Naive thymus-derived CD4-positive, alpha-beta T cell (primary cell): ENCODE measurements at regions not wholly inside any gene's neighbourhood (a gene's known extent, or its start where the extent isn't known, plus 50 kb on each side); places are given as distances from the start of the nearest gene placed in this dataset.

Experiments used
- ATAC-seq: fragments of 150-1000 bp; cut with Tn5 transposase; 2 replicates; pipeline ENCODE4 v1.10.0; 2021; ENCODE audit warnings: mild to moderate bottlenecking, moderate library complexity
- CTCF ChIA-PET: fragments of 350-600 bp; sonication (Branson Sonifier 250); formaldehyde crosslinking; loops from one replicate; lab custom pipeline; 2021; ENCODE audit warnings: antibody characterized with exemption; lab: Charles Lee
- POLR2A ChIA-PET: fragments of 350-600 bp; sonication (Branson Sonifier 250); formaldehyde crosslinking; loops from one replicate; lab custom pipeline; 2021; ENCODE audit warnings: antibody characterized with exemption, inconsistent platforms; lab: Charles Lee
- DNase-seq, 9 donors: peaks; one replicate each; pipeline versions ENCODE4 v3.0.0 to v3.0.0-alpha.2; 2020 to 2022; ENCODE audit warnings: mixed read lengths in 1 of 9
- H3K27ac ChIP-seq: one replicate; pipeline ENCODE4 v1.7.0; 2013; ENCODE audit warnings: mild to moderate bottlenecking, low read depth, low read length, moderate library complexity
- H3K27me3 ChIP-seq, 2 donors: one replicate each; pipeline ENCODE4 v1.7.0; 2013; ENCODE audit warnings: low read length in 2 of 2, mild to moderate bottlenecking in 2 of 2, moderate library complexity in 2 of 2; ENCODE audit not compliant: control insufficient read depth in 2 of 2, insufficient read depth in 2 of 2
- H3K36me3 ChIP-seq, 3 experiments: 1 replicate in 2 of 3; 2 replicates in 1 of 3; pipeline ENCODE4 v1.7.0; 2013; ENCODE audit warnings: low read length in 3 of 3, mild to moderate bottlenecking in 3 of 3, moderate library complexity in 1 of 3; ENCODE audit not compliant: insufficient read depth in 3 of 3, control insufficient read depth in 2 of 3
- H3K4me1 ChIP-seq, 2 donors: one replicate each; pipeline ENCODE4 v1.7.0; 2013; ENCODE audit warnings: low read length in 2 of 2, mild to moderate bottlenecking in 2 of 2, moderate library complexity in 1 of 2; ENCODE audit not compliant: control insufficient read depth in 2 of 2, insufficient read depth in 2 of 2
- H3K4me3 ChIP-seq: 2 replicates; pipeline ENCODE4 v1.7.0; 2013; ENCODE audit warnings: mild to moderate bottlenecking, low read length
- H3K9me3 ChIP-seq, 3 experiments: 1 replicate in 2 of 3; 2 replicates in 1 of 3; pipeline ENCODE4 v1.7.0; 2013; ENCODE audit warnings: low read length in 3 of 3; ENCODE audit not compliant: control insufficient read depth in 2 of 3
- H3K27ac Mint-ChIP-seq, 9 donors: one replicate each; pipeline ENCODE4 v1.8.0; 2020 to 2022; ENCODE audit warnings: mixed read lengths in 9 of 9, mild to moderate bottlenecking in 8 of 9, moderate library complexity in 5 of 9, inconsistent platforms in 2 of 9
- H3K27me3 Mint-ChIP-seq, 5 donors: one replicate each; pipeline ENCODE4 v1.8.0; 2021 to 2022; ENCODE audit warnings: mixed read lengths in 5 of 5, mild to moderate bottlenecking in 1 of 5
- H3K36me3 Mint-ChIP-seq, 5 donors: one replicate each; pipeline ENCODE4 v1.8.0; 2020 to 2022; ENCODE audit warnings: mixed read lengths in 5 of 5, mild to moderate bottlenecking in 3 of 5, inconsistent platforms in 1 of 5
- H3K4me1 Mint-ChIP-seq, 7 donors: one replicate each; pipeline ENCODE4 v1.8.0; 2020 to 2022; ENCODE audit warnings: mixed read lengths in 7 of 7, mild to moderate bottlenecking in 3 of 7, inconsistent platforms in 1 of 7
- H3K4me3 Mint-ChIP-seq, 10 donors: one replicate each; pipeline ENCODE4 v1.8.0; 2020 to 2022; ENCODE audit warnings: mild to moderate bottlenecking in 10 of 10, mixed read lengths in 10 of 10, moderate library complexity in 6 of 10, inconsistent platforms in 2 of 10
- H3K9me3 Mint-ChIP-seq, 11 donors: one replicate each; pipeline ENCODE4 v1.8.0; 2020 to 2022; ENCODE audit warnings: mixed read lengths in 11 of 11, mild to moderate bottlenecking in 4 of 11, inconsistent platforms in 1 of 11, moderate library complexity in 1 of 11
- intact Hi-C, 2 donors: fragments of 100-400 bp; cut with micrococcal nuclease; formaldehyde crosslinking; loops; one replicate each; pipeline ENCODE4 v1.15.1; 2023

DNA sequence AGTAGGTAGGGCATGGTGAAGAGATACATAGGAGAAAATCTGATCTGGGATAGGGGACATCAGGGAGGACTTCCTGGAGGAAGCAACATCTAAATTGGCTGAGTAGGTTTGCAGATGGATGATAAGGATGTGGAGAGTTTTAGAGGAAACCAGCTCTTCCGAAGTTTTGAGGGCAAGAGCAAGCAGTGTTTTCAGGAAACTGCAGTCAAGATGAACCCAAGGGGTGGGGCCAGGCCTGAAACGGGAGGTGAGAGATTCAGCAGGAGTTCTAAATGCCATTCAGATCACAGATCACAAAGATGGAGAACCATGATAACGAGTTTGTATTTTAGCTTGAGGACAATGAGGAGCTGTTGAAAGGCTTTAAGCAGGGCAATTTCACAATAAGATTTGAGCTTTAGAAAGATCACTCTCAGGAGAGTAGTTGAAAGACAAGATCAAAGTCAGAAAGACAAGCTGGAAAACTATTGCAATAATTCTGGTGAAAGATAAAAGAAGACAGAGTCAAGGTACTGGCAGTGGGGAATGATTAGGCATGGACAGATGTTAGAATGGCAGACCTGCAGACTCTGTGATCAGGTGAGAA lies 70.1 kb upstream of the PLXNC1 start:
- Histone ChIP-seq H3K36me3 (no peaks in the 10 kb centered on the region), H3K9me3 (no peaks in the 10 kb centered on the region), H3K4me1 (peaks cover 0 to 11% of the 10 kb centered on the region in 2 donors), H3K4me3 (no peak overlapping the region), H3K27ac (no peak overlapping the region), H3K27me3 (no peaks in the 10 kb centered on the region)
- Mint-ChIP-seq H3K27ac (peak overlapping the region; percentile 1 to 76 (median 10)), H3K36me3 (peaks cover 0 to 2% (median under 1%) of the 10 kb centered on the region in 5 donors), H3K4me1 (peaks cover 12 to 47% (median 17%) of the 10 kb centered on the region in 7 donors), H3K4me3 (peak overlapping the region in 6 of 10 donors; percentile 2 to 43 (median 8)), H3K27me3 (peaks cover 0 to 6% (median 3%) of the 10 kb centered on the region in 5 donors), H3K9me3 (peaks cover 0 to 2% (median 1%) of the 10 kb centered on the region in 11 donors)
- DNase-seq = peak in 3 of 9 donors; percentile 16 to 42 (median 34)
- POLR2A ChIA-PET = interaction anchor here (0.6 to 1.2 kb wide), 2 partner anchors 45 to 400 kb away, joined by 4 to 5 read pairs; no protein-coding TSS in a partner anchor
- intact Hi-C loops = loop anchor here in 1 of 2 donors (5.0 to 10.0 kb wide), 4 partner anchors 71 to 403 kb away; partner anchors contain the start of gene CRADD
- ATAC-seq = no peak
- CTCF ChIA-PET = interaction anchor here (0.6 to 2.3 kb wide), 3 partner anchors 23 to 667 kb away, joined by 3 to 14 read pairs (median 4); no protein-coding TSS in a partner anchor

DNA sequence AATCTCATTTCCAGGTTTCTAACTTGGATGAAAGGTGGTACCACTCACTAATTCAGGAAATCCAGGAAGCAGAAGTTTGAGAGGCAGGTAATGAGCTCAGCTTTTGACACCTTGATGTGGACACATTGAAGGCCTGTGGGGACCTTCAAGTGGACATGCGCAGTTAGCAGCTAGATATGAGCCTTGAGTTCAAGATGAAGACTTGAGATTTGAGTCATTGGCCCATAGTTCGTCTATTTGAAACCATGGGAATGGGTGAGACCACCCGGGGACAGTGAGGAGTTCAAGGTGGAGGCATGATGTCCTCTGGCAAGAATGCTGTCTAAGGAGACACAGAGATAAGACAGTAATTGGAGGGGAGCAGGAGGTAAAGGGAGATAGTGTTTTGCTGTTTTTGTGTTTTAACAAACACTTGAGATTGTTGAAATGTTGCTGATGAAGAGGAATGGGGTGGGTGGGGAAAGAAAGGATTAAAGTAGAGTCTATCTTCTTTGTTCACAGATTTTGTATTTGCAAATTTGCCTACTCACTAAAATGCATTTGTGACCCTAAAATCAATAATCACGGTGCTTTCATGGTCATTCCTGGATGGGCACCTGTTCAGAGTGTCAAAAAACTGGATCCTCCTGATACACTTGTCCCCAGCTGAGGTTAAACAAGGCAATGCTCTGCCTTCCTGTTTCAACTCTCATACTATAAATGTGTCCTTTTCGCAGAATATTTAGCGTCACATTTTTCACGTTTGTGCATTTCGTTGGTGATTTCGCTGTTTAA lies 69.5 kb upstream of the PLXNC1 start:
- ChIA-PET CTCF (interaction anchor here (0.6 to 2.3 kb wide), 2 partner anchors 22 to 220 kb away, joined by 4 to 14 read pairs; no protein-coding TSS in a partner anchor), POLR2A (interaction anchor here (0.6 kb wide), 1 partner anchor 400 kb away, joined by 5 read pairs; no protein-coding TSS in a partner anchor)
- peaks cover 0 to 8% (median 5%) of the 10 kb centered on the region in 11 donors for H3K9me3 Mint-ChIP-seq
- H3K36me3 Mint-ChIP-seq = peaks cover 3 to 6% (median 5%) of the 10 kb centered on the region in 5 donors
- no peak overlapping the region for H3K27ac ChIP-seq
- H3K27me3 Mint-ChIP-seq = peaks cover 0 to 6% (median 3%) of the 10 kb centered on the region in 5 donors
- peak overlapping the region in 5 of 9 donors; percentile 2 to 76 (median 46) for H3K27ac Mint-ChIP-seq
- DNase-seq (no peak), ATAC-seq (no peak)
- H3K27me3 ChIP-seq = no peaks in the 10 kb centered on the region
- H3K4me1 ChIP-seq = peaks cover 0 to 11% of the 10 kb centered on the region in 2 donors
- H3K4me3 ChIP-seq = no peak overlapping the region
- H3K9me3 ChIP-seq = no peaks in the 10 kb centered on the region
- intact Hi-C loops = loop anchor here in 1 of 2 donors (5.0 to 10.0 kb wide), 4 partner anchors 72 to 404 kb away; partner anchors contain the start of gene CRADD
- H3K4me1 Mint-ChIP-seq = peaks cover 12 to 47% (median 16%) of the 10 kb centered on the region in 7 donors
- H3K4me3 Mint-ChIP-seq = peak overlapping the region in 1 of 10 donors; percentile 40
- H3K36me3 ChIP-seq = no peaks in the 10 kb centered on the region

DNA sequence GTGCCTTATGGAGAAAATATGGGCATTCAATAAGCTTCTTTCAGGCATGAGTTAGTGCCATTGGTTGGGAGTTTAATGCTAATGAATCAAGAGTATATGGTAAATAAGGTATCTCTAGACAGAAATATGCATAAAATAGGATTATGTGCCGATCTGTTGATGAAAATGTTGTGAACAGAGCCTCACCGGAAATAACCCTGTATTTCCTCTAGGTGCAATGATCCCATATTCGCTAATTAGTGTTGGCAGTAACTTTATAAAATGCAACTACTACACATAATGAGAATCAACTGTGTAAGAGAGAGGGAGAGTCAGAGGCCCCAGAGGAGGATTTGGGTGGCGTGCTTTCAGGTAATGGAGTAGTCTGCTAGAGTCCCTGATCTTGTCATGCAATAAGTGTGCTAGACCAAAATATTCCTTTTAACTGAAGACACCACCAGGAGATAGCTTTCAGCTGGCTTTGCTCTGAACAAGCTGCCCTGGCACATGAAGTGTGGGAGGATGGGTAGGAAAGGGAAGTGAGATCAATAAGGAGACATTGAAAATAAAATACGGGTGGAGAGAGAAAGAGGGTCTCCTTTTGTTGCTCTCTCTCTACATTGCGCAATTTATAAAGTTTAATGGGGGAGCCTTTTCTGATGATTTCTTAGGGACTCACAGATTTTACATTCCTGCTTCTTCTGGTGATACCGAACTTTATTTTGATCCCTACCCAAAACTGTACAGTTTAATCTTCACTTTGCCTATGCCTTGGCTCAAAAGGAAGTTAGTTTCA lies 68.6 kb upstream of the PLXNC1 start:
- H3K27ac Mint-ChIP-seq = peak overlapping the region in 1 of 9 donors; percentile 26
- no peaks in the 10 kb centered on the region for H3K36me3 ChIP-seq
- no peaks in the 10 kb centered on the region for H3K9me3 ChIP-seq
- H3K27ac ChIP-seq = no peak overlapping the region
- ChIA-PET POLR2A (no interaction called here), CTCF (interaction anchor here (2.3 kb wide), 1 partner anchor 22 kb away, joined by 14 read pairs; no protein-coding TSS in a partner anchor)
- no peak overlapping the region for H3K4me3 Mint-ChIP-seq
- peaks cover 3 to 7% (median 5%) of the 10 kb centered on the region in 5 donors for H3K36me3 Mint-ChIP-seq
- no peak overlapping the region for H3K4me3 ChIP-seq
- H3K4me1 ChIP-seq = peaks cover 0 to 11% of the 10 kb centered on the region in 2 donors
- peaks cover 0 to 5% (median 3%) of the 10 kb centered on the region in 5 donors for H3K27me3 Mint-ChIP-seq
- intact Hi-C loops = loop anchor here in 1 of 2 donors (5.0 to 10.0 kb wide), 4 partner anchors 72 to 405 kb away; partner anchors contain the start of gene CRADD
- no peaks in the 10 kb centered on the region for H3K27me3 ChIP-seq
- peaks cover 12 to 45% (median 14%) of the 10 kb centered on the region in 7 donors for H3K4me1 Mint-ChIP-seq
- ATAC-seq (no peak), DNase-seq (no peak)
- peaks cover 0 to 8% (median 5%) of the 10 kb centered on the region in 11 donors for H3K9me3 Mint-ChIP-seq

DNA sequence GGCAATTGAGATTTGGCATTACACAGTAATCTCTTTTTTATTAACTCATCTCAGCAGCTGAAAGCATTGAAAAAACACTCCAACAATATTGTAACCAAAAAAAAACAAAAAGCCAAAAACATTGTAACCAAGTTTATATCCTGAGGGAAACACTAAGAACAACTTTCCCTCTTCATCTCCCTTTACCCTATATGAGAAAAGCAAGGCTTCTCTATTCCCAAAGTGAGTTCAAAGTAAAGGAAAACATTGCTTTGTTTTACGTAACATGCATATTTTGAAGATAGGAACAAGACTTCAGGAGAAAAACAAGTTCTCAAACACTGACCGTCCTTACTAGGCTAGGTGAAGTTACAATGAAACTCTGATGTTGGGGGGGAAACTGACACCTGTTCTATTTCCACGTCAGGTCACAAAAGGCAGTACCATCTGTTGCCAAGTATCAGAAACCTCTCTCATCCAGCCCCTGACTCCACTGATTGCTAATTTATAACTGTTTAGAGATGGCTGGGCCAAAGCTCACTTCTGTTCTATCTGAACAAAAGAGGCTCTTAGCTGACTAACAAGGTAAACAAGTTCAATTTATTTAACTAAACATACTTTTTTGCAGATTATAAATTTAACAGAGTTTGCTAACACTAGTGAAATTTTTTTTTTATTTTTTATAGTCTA lies 67.9 kb upstream of the PLXNC1 start:
- Mint-ChIP-seq H3K27me3 (peaks cover 0 to 5% (median 3%) of the 10 kb centered on the region in 5 donors), H3K9me3 (peaks cover 0 to 10% (median 5%) of the 10 kb centered on the region in 11 donors), H3K36me3 (peaks cover 3 to 7% (median 5%) of the 10 kb centered on the region in 5 donors), H3K4me1 (peaks cover 10 to 38% (median 12%) of the 10 kb centered on the region in 7 donors), H3K27ac (no peak overlapping the region), H3K4me3 (no peak overlapping the region)
- Histone ChIP-seq H3K9me3 (no peaks in the 10 kb centered on the region), H3K4me1 (peaks cover 0 to 11% of the 10 kb centered on the region in 2 donors), H3K27me3 (no peaks in the 10 kb centered on the region), H3K4me3 (no peak overlapping the region), H3K36me3 (no peaks in the 10 kb centered on the region), H3K27ac (no peak overlapping the region)
- POLR2A ChIA-PET = no interaction called here
- intact Hi-C loops = no loop called here
- DNase-seq (no peak), ATAC-seq (no peak)
- CTCF ChIA-PET = interaction anchor here (1.6 kb wide), 1 partner anchor 21 kb away, joined by 7 read pairs; no protein-coding TSS in a partner anchor

DNA sequence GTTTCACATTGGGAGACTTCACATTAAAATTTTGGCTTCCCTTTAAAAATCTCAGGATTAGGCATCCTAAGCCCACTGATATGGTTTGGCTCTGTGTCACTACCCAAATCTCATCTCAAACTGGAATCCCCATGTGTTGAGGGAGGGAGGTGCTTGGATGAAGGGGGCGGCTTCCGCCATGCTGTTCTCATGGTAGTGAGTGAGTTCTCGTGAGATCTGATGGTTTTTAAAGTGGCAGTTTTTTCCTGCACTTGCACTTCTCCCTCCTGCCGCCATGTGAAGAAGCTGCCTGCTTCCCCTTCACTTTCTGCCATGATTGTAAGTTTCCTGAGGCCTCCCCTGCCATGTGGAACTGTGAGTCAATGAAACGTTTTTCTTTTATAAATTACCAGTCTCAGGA lies 65.7 kb upstream of the PLXNC1 start:
- DNase-seq = no peak
- no peak overlapping the region for H3K27ac ChIP-seq
- Mint-ChIP-seq H3K4me3 (no peak overlapping the region), H3K4me1 (peaks cover 10 to 28% (median 12%) of the 10 kb centered on the region in 7 donors), H3K9me3 (peaks cover 0 to 13% (median 5%) of the 10 kb centered on the region in 11 donors), H3K27me3 (peaks cover 0 to 5% (median 0%) of the 10 kb centered on the region in 5 donors), H3K27ac (no peak overlapping the region), H3K36me3 (peaks cover 3 to 7% (median 5%) of the 10 kb centered on the region in 5 donors)
- peaks cover 0 to 11% of the 10 kb centered on the region in 2 donors for H3K4me1 ChIP-seq
- no peaks in the 10 kb centered on the region for H3K36me3 ChIP-seq
- POLR2A ChIA-PET = no interaction called here
- no peaks in the 10 kb centered on the region for H3K27me3 ChIP-seq
- H3K4me3 ChIP-seq = no peak overlapping the region
- CTCF ChIA-PET = interaction anchor here (1.6 kb wide), 1 partner anchor 18 kb away, joined by 5 read pairs; no protein-coding TSS in a partner anchor
- ATAC-seq = no peak
- H3K9me3 ChIP-seq = no peaks in the 10 kb centered on the region
- intact Hi-C loops = no loop called here
